ENCODE measurements at regions not wholly inside any gene's neighbourhood (a gene's known extent, or its start where the extent isn't known, plus 50 kb on each side); places are given as distances from the start of the nearest gene placed in this dataset.
"Not testable (repeated sequence)": the region's sequence is repeated elsewhere in the genome, so short reads cannot be mapped to it uniquely, and the experiment has no call there.

- not testable (repeated sequence) for TF ChIP-seq EZH2phosphoT487 (IDR thresholded peaks at IDR 0.05; ENCODE audit: insufficient read depth, low read depth); EZH2 (IDR thresholded peaks at IDR 0.05; ENCODE audit: insufficient read depth, poor library complexity, severe bottlenecking)
Observed at GRCh38 chr16:26836114-26836513, 230.6 kb upstream of the C16orf82 start.
